K562 (cell line): ENCODE measurements at regions not wholly inside any gene's neighbourhood (a gene's known extent, or its start where the extent isn't known, plus 50 kb on each side); places are given as distances from the start of the nearest gene placed in this dataset.
A peak's percentile ranks its signal among the peaks of the same experiment; 100 is the strongest.

ENCODE experiments used
- ARID1B ChIP-seq: fragments of 450-650 bp; IDR thresholded peaks from 2 replicates; pipeline ENCODE4 v1.6.1; 2016; ENCODE audit warnings: antibody characterized with exemption, mild to moderate bottlenecking, inconsistent platforms
- ARID3B ChIP-seq: fragments of 250-450 bp; sonication (Bioruptor Pico); IDR thresholded peaks from 2 replicates; pipeline ENCODE4 v1.4.0; 2020; ENCODE audit warnings: borderline replicate concordance
- CHCHD3 ChIP-seq: fragments of 250-450 bp; sonication (Bioruptor Pico); IDR thresholded peaks from 2 replicates; pipeline ENCODE4 v2.1.2; 2022; ENCODE audit warnings: mild to moderate bottlenecking
- FUS ChIP-seq: fragments of 200-400 bp; formaldehyde crosslinking; optimal IDR thresholded peaks from 2 replicates; pipeline ENCODE3; 2017; ENCODE audit warnings: low read depth, low read length
- KAT8 ChIP-seq: fragments of 450-650 bp; IDR thresholded peaks from 2 replicates; pipeline ENCODE4 v1.6.1; 2016; ENCODE audit warnings: low read depth, mild to moderate bottlenecking
- KLF13 ChIP-seq: fragments of 450-650 bp; IDR thresholded peaks from 2 replicates; pipeline ENCODE4 v1.6.1; 2016; ENCODE audit warnings: missing genetic modification characterization, low read depth, mild to moderate bottlenecking, missing compliant biosample characterization, moderate library complexity, borderline replicate concordance
- PCBP2 ChIP-seq: fragments of 200-400 bp; formaldehyde crosslinking; IDR thresholded peaks from 2 replicates; pipeline ENCODE4 v1.6.1; 2018; ENCODE audit warnings: low read length, low read depth, mild to moderate bottlenecking, moderate library complexity; ENCODE audit not compliant: poor library complexity, severe bottlenecking
- PHTF2 ChIP-seq: fragments of 250-450 bp; sonication (Bioruptor Pico); IDR thresholded peaks from 2 replicates; pipeline ENCODE4 v1.5.0; 2021; ENCODE audit warnings: mild to moderate bottlenecking
- RFX5 ChIP-seq: IDR thresholded peaks from 2 replicates; pipeline ENCODE4 v1.6.1; 2011; ENCODE audit warnings: low read depth, mild to moderate bottlenecking, improper control_type of control experiment, low read length
- RNF2 ChIP-seq: sonication (generic); IDR thresholded peaks from 2 replicates; pipeline ENCODE4 v1.6.1; 2016
- SIRT6 ChIP-seq: IDR thresholded peaks from one replicate; pipeline ENCODE4 v1.6.1; 2012; ENCODE audit warnings: low read depth, mild to moderate bottlenecking, control low read depth, inconsistent platforms, low read length, moderate library complexity
- TARDBP ChIP-seq: fragments of 450-650 bp; IDR thresholded peaks from 2 replicates; pipeline ENCODE4 v1.6.1; 2016
- TBP ChIP-seq: optimal IDR thresholded peaks from 2 replicates; pipeline ENCODE3; 2011; ENCODE audit warnings: low read depth, low read length, improper control_type of control experiment
- ZNF778 ChIP-seq: fragments of 450-650 bp; formaldehyde crosslinking; IDR thresholded peaks from 2 replicates; pipeline ENCODE4 v1.4.0; 2020; ENCODE audit warnings: mild to moderate bottlenecking, moderate library complexity
- TF ChIP-seq, protein P1 (sequence below), 3 experiments: fragments of 200-800 bp in 1 of 3; fragments of 250-450 bp in 1 of 3; fragments of 450-650 bp in 1 of 3; sonication (Bioruptor Pico) in 1 of 3; sonication (Bioruptor generic) in 1 of 3; formaldehyde crosslinking in 1 of 3; IDR thresholded peaks; 2 replicates each; pipeline versions ENCODE4 v1.6.1 to v1.8.0; 2016 to 2022; ENCODE audit warnings: mild to moderate bottlenecking in 2 of 3, missing genetic modification characterization in 2 of 3, missing compliant biosample characterization in 1 of 3, moderate library complexity in 1 of 3
- TF ChIP-seq, protein P2 (sequence below): fragments of 250-450 bp; sonication (Bioruptor Pico); IDR thresholded peaks from 2 replicates; pipeline ENCODE4 v1.9.0; 2021; ENCODE audit warnings: mild to moderate bottlenecking, inconsistent platforms
- TF ChIP-seq, protein P3 (sequence below): IDR thresholded peaks from 3 replicates; pipeline ENCODE4 v1.6.1; 2011; ENCODE audit warnings: borderline replicate concordance, mild to moderate bottlenecking; ENCODE audit not compliant: insufficient read length, insufficient read depth

GRCh38 chr5:91291628-91292569, 91.2 kb downstream of the ARRDC3 start (continued):
- TF ChIP-seq FUS (no peak), TBP (no peak), ARID1B (no peak), KLF13 (tag) (peak; percentile 94), RFX5 (no peak), KAT8 (no peak), RNF2 (no peak), ARID3B (CRISPR knock-in tag) (peak; percentile 94; the same call in 1 of the 2 replicates), ZNF778 (CRISPR knock-in tag) (no peak), TARDBP (no peak), PCBP2 (no peak), CHCHD3 (CRISPR knock-in tag) (no peak), SIRT6 (no peak), PHTF2 (no peak)
- TF ChIP-seq, protein P1, sequence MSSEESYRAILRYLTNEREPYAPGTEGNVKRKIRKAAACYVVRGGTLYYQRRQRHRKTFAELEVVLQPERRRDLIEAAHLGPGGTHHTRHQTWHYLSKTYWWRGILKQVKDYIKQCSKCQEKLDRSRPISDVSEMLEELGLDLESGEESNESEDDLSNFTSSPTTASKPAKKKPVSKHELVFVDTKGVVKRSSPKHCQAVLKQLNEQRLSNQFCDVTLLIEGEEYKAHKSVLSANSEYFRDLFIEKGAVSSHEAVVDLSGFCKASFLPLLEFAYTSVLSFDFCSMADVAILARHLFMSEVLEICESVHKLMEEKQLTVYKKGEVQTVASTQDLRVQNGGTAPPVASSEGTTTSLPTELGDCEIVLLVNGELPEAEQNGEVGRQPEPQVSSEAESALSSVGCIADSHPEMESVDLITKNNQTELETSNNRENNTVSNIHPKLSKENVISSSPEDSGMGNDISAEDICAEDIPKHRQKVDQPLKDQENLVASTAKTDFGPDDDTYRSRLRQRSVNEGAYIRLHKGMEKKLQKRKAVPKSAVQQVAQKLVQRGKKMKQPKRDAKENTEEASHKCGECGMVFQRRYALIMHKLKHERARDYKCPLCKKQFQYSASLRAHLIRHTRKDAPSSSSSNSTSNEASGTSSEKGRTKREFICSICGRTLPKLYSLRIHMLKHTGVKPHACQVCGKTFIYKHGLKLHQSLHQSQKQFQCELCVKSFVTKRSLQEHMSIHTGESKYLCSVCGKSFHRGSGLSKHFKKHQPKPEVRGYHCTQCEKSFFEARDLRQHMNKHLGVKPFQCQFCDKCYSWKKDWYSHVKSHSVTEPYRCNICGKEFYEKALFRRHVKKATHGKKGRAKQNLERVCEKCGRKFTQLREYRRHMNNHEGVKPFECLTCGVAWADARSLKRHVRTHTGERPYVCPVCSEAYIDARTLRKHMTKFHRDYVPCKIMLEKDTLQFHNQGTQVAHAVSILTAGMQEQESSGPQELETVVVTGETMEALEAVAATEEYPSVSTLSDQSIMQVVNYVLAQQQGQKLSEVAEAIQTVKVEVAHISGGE (CRISPR knock-in tag; IDR thresholded peaks at IDR 0.05): peak in 1 of 3 experiments; percentile 81; a peak in 2 of 6 replicates
- TF ChIP-seq, protein P2, sequence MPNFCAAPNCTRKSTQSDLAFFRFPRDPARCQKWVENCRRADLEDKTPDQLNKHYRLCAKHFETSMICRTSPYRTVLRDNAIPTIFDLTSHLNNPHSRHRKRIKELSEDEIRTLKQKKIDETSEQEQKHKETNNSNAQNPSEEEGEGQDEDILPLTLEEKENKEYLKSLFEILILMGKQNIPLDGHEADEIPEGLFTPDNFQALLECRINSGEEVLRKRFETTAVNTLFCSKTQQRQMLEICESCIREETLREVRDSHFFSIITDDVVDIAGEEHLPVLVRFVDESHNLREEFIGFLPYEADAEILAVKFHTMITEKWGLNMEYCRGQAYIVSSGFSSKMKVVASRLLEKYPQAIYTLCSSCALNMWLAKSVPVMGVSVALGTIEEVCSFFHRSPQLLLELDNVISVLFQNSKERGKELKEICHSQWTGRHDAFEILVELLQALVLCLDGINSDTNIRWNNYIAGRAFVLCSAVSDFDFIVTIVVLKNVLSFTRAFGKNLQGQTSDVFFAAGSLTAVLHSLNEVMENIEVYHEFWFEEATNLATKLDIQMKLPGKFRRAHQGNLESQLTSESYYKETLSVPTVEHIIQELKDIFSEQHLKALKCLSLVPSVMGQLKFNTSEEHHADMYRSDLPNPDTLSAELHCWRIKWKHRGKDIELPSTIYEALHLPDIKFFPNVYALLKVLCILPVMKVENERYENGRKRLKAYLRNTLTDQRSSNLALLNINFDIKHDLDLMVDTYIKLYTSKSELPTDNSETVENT (CRISPR knock-in tag): no peak
- TF ChIP-seq, protein P3, sequence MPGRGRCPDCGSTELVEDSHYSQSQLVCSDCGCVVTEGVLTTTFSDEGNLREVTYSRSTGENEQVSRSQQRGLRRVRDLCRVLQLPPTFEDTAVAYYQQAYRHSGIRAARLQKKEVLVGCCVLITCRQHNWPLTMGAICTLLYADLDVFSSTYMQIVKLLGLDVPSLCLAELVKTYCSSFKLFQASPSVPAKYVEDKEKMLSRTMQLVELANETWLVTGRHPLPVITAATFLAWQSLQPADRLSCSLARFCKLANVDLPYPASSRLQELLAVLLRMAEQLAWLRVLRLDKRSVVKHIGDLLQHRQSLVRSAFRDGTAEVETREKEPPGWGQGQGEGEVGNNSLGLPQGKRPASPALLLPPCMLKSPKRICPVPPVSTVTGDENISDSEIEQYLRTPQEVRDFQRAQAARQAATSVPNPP: no peak
